A549 (cell line): ENCODE measurements at regions not wholly inside any gene's neighbourhood (a gene's known extent, or its start where the extent isn't known, plus 50 kb on each side); places are given as distances from the start of the nearest gene placed in this dataset.

Experiments
- CBX8 ChIP-seq: fragments of 200-600 bp; sonication (generic); IDR thresholded peaks from 2 replicates; pipeline ENCODE4 v1.6.1; 2016
- CHD2 ChIP-seq: fragments of 150-350 bp; IDR thresholded peaks from 2 replicates; pipeline ENCODE4 v1.6.1; 2014; ENCODE audit warnings: low read length; ENCODE audit not compliant: partially characterized antibody
- CTCF ChIP-seq: fragments of >200 bp; sonication (Bioruptor Twin); formaldehyde crosslinking; IDR thresholded peaks from 3 replicates; pipeline ENCODE4 v1.5.1; 2016
- EP300 ChIP-seq, 2 experiments: fragments of >200 bp; sonication (Bioruptor Twin); formaldehyde crosslinking; IDR thresholded peaks; 2 replicates in 1 of 2; 3 replicates in 1 of 2; pipeline ENCODE4 v1.6.1; 2016 to 2017
- GATA3 ChIP-seq: IDR thresholded peaks from 2 replicates; pipeline ENCODE4 v1.6.1; 2012; ENCODE audit warnings: borderline replicate concordance
- JUNB ChIP-seq: fragments of >200 bp; sonication (Bioruptor Twin); formaldehyde crosslinking; IDR thresholded peaks from 2 replicates; pipeline ENCODE4 v1.6.1; 2016
- MYC ChIP-seq: IDR thresholded peaks from 2 replicates; pipeline ENCODE4 v1.6.1; 2012; ENCODE audit warnings: mild to moderate bottlenecking, inconsistent platforms, low read length, improper control_type of control experiment, borderline replicate concordance
- NR3C1 ChIP-seq: fragments of >200 bp; sonication (Bioruptor Twin); formaldehyde crosslinking; IDR thresholded peaks from 3 replicates; pipeline ENCODE4 v1.6.1; 2017
- PBX3 ChIP-seq: IDR thresholded peaks from 2 replicates; pipeline ENCODE4 v1.6.1; 2012
- POLR2A ChIP-seq: IDR thresholded peaks from 2 replicates; pipeline ENCODE4 v1.6.1; 2012; ENCODE audit warnings: mild to moderate bottlenecking, low read length
- REST ChIP-seq: fragments of 200-600 bp; sonication (generic); IDR thresholded peaks from 2 replicates; pipeline ENCODE4 v1.6.1; 2016; ENCODE audit warnings: antibody characterized with exemption, mild to moderate bottlenecking, moderate library complexity
- RFX5 ChIP-seq: fragments of 450-650 bp; IDR thresholded peaks from 2 replicates; pipeline ENCODE4 v1.7.1; 2014; ENCODE audit warnings: antibody characterized with exemption, mild to moderate bottlenecking, moderate library complexity
- RNF2 ChIP-seq: fragments of 200-600 bp; sonication (generic); IDR thresholded peaks from 2 replicates; pipeline ENCODE4 v1.6.1; 2016; ENCODE audit warnings: low read depth, mild to moderate bottlenecking, antibody characterized with exemption, moderate library complexity, borderline replicate concordance
- USF2 ChIP-seq: fragments of 450-650 bp; IDR thresholded peaks from 2 replicates; pipeline ENCODE4 v1.6.1; 2014; ENCODE audit warnings: antibody characterized with exemption

- TF ChIP-seq EP300 (IDR thresholded peaks at IDR 0.05), result no peak
- no peak for TF ChIP-seq POLR2A
- no peak for TF ChIP-seq CBX8
- TF ChIP-seq REST, result no peak
- no peak for TF ChIP-seq CHD2
- no peak for TF ChIP-seq CTCF
- no peak for TF ChIP-seq RNF2
- TF ChIP-seq MYC, result no peak
- TF ChIP-seq RFX5, result no peak
- TF ChIP-seq USF2, result no peak
- no peak for TF ChIP-seq PBX3
- TF ChIP-seq JUNB, result no peak
- no peak for TF ChIP-seq NR3C1
- no peak for TF ChIP-seq GATA3
These were observed 927.6 kb upstream of the CDH8 start for GRCh38 chr16:62963846-62964245.
